Cerebellar cortex (tissue), 1 donor: ENCODE measurements at regions not wholly inside any gene's neighbourhood (a gene's known extent, or its start where the extent isn't known, plus 50 kb on each side); places are given as distances from the start of the nearest gene placed in this dataset.
"Not testable (repeated sequence)": the region's sequence is repeated elsewhere in the genome, so short reads cannot be mapped to it uniquely, and the experiment has no call there.

Experiments used
- DNase-seq: peaks from one replicate; pipeline ENCODE4 v3.0.0-alpha.2; 2015; ENCODE audit warnings: low spot score

DNA sequence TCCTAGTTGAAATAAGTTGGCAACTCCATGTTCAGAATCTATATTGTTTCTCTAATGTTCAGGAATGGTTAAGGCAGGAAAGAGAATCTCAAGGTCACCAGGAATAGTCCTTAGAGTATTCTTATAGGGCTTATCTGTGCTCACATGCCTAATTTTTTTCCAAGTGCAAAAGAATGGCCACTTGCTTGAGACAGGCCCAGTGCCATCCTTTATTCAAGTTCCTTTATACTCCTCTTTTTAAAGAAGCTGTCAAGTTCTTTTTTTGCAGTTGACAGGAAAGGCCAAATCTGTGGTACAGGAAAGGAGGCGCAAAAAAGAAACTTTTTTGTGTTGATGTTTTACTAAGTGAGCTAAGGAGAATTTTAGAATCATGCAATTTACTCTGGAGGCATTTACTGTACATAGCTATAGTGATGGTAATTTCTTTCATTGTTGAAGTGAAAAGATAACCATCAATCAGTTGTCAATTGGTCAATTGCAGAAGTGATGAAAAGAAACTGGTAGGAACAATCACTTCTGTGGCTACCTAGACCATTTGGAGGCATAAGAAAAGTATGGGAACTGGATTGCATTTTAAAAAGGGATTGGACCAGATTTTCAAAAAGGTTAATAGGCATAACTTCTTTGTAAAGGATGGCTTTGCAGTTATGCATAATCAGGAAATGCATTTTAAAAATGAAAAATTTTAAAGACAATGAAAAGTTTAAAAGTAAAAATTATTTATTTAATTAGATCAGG lies 102.5 kb upstream of the SOX2 start:
- no peak for DNase-seq

DNA sequence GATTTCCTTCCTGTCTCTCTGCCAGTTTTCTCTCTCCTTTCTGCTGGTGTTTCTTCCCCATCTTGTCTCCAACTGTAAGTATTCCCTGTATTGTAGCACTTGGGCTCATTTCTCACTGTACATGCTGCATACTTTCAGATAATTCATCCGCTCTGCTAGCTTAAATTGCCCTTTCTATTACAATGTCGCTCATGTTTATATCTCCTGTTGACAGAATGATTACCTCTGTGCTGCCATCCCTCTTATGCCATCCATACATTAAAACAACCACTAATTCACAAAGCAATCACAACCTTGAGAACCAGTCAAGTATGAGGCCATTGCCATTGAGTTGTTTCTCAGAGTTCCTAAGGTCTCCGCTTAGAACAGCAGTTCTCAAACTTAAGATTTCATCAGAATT lies 107.5 kb upstream of the SOX2 start:
- DNase-seq = no peak

DNA sequence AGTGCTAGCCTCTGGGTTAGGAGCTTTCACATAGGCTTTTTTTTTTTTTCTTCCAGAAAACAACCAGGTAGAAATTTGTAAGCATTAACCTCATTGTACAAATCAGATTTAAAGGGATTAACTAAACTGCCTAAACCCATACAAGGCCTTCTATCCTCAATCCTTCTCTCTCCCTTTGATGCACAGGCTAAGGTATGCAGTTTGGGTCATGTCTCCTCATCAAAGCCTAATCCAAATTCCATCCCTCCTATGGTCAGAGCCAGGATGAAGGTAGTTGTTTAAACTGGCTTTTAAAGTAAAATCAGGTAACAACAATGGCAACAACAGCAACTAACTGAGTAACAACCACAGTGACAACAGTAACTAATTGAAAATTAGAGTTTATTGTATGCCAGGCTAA lies 115.6 kb upstream of the SOX2 start:
- DNase-seq = no peak

DNA sequence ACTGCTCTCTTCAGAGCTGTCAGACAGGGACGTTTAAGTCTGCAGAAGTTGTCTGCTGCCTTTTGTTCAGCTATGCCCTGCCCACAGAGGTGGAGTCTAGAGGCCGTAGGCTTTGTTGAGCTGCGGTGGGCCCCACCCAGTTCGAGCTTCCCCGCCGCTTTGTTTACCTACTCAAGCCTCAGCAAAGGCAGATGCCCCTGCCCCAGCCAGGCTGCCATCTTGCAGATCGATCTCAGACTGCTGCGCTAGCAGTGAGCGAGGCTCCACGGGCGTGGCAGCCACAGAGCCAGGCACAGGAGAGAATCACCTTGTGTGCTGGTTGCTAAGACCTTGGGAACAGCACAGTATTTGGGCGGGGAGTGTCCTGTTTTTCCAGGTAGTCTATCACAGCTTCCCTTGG lies 120.8 kb upstream of the SOX2 start:
- not testable (repeated sequence) for DNase-seq

DNA sequence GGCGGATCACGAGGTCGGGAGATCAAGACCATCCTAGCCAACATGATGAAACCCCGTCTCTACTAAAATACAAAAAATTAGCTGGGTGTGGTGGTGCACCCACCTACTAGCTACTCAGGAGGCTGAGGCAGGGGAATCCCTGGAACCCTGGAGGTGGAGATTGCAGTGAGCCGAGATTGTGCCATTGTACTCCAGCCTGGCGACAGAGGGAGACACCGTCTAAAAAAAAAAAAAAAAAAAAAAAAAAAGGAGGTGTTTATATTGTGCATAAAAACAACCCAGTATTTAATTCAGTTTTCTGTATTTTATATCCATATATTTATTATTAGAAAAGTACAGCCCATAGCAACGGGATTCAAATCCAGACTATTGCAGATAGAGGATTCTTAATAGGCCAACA lies 129.1 kb upstream of the SOX2 start:
- DNase-seq = no peak

DNA sequence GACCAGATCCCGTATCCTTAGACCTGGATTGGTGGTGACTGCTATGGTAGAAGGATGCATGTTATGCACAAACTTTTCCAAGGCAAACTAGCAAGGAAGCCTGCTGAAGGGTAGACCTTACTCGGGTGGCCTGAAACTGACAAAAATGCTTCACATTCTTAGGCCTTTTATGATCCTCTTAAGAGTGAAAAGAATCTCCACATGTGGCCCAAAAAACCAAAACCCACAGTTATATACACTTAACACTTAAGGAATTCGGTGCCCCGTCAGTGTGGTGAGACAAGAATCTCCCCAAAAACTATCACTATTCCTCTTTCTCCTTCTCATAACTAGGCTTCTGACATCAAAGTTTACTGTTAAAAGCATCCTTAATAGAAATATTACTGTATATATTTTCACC lies 130.1 kb upstream of the SOX2 start:
- DNase-seq = no peak

DNA sequence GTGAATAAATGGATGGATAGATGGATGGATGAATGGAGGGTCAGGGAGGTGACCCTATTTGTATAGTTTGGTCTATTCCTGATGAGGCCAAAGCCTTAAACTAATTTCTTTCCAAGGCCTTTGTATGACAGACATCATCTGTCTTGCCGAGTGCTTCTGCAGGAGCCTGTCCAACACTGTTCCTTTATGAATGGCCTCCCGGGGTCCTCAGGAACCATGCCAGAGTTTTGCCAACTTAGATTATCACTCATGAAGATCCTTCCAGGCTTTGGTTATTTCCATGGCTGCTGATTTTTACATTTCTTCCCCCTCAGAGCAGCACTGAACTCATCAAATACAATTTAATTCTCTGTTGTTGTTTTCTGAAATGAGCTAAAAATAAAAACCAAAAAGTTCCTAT lies 133.0 kb upstream of the SOX2 start:
- DNase-seq = no peak

DNA sequence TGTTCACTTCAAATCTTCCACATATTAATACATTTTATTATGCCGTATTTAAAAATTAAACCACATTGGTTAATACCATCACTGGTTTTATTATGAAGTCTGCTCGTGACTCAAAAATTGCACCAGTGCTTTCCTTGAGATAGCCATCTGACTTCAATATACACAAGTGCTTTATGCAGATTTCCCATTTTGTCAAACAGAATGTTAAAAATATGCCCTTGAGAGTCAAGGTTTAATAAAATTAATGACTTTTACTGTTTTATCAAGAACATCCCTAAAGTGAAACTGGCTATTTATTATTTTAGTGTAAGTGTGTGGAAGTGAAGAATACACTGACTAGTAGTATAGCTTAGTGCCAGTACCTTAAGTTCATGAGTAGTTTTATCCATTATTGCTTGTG lies 139.3 kb upstream of the SOX2 start:
- DNase-seq = no peak

DNA sequence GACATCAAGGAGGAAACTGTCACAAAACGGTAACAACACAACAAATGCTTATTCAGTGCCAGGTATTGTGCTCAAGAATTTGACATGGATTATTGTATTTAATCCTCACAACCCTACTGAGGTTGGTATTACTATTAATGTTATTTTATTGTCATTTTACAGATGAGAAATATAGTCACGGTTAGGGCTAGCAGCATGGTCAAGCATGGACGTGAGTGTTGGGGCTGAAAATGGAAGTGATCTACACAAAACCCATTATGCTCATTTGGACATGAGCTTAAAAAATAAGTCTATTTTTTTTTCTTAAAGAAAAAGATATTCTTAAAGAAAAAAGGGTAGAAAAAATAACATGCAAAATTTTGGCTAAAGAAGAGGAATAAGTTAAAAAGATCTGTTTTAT lies 141.3 kb upstream of the SOX2 start:
- DNase-seq = no peak

DNA sequence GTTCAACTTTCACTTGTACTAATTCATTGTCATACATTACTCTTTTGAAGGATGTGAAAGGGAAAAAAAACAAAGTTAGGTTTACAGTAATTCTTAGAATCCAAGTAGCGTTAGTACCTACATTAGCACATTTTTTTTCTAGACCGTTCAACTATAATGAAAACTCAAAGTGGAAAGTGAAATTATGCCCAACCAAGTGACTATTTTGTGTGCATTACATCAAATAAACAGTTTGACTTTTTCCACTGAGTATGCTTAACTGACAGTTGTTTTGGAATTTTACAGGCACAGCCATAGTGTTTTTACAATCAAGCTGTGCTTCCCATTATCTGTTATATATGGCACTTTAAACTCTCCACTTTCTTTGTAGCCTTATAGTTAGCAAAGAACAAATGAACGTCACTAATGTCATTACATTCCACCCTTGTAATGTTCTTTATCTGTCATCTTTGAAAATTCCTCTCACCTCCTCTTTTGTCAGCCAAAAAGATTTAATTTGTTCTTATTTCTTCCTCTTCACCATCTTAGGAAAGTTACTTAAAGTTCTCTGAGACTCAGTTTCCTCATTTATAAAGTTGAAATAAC lies 142.3 kb upstream of the SOX2 start:
- DNase-seq = no peak

DNA sequence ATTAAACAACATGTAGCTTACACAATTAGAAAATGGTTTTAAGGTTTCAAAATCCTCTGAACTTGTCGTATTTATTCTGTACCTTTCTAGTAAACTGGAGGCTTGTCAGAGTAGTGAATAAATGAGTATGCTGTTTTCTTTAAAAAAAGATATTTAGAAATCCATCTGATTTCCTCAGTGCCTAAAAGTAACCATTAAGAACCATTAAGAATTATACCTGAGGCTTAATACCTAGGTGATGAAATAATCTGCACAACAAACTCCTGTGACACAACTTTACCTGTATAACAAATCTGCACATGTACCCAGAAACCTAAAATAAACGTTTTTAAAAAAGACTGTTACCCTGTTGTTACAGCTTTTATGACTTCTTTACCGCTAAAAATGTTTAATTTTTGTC lies 143.0 kb upstream of the SOX2 start:
- no peak for DNase-seq

DNA sequence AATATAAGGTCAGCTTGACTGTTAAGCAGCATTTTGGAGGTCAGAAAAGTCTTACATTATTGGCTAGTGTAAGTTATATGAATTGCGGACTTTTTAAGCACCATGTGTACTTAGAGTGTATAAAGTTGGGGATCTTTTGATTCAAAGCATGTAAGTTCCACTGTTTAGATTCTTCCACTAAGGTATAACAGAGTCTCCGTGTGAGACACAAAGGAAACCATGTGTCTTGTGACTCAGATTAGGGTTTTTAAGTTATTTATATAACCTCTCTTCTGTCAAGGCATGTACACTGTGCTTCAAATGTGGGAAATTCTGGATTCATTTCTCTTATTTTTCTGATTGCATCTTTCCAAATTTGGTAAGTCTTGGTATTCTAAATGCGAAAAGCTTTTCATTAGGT lies 143.5 kb upstream of the SOX2 start:
- DNase-seq = no peak

DNA sequence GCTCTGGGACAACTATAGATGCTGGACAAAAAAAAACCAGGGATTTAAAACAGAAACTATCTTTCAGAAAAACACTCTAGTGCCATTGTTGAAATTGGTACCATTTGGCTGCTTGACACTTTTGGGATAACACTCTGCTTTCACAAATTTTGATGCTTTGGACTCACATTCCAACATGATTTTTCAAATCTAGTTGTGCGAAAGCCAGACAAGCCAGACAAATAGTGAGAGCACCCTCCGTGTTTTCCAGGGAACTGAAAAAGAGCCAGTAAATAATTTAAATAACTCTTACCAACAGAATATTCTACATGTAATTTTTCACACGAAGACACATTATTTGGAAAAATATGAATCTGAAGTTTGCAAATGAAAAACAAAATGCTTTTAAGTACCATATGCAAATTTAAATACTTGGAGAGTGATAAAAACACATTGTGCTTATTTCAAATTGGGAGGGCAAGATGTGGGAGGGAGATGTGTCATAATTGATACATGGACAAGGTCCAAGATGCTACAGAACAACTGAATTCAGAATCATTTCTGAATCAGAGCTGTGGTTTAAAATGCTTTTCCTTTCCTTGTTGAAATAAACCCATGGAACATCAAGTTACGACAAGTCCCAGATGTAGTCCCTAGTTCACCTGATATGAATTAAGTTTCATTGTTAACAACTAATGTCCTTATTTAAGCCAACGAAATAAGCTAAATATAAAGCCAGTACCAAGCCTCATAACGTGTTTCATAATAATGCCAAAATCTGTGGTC lies 144.2 kb upstream of the SOX2 start:
- no peak for DNase-seq

DNA sequence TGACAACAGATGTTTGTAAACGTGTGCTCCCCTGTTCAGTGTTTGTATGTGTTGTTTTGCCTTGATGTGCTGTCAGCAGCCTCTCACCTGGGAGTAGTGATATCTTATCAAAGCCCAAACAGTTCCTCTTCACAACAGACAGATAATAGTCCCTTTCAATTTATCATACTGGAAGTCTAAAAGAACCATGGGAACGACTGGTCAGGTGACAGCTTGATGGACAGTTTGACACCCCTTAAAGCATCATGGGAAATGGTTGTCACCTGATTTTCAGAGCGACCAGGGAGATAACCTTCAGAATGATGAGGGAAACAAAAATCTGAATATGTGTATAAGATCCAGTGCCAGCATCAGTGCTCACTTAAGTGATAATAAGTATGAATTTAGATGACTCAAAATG lies 146.3 kb upstream of the SOX2 start:
- no peak for DNase-seq

DNA sequence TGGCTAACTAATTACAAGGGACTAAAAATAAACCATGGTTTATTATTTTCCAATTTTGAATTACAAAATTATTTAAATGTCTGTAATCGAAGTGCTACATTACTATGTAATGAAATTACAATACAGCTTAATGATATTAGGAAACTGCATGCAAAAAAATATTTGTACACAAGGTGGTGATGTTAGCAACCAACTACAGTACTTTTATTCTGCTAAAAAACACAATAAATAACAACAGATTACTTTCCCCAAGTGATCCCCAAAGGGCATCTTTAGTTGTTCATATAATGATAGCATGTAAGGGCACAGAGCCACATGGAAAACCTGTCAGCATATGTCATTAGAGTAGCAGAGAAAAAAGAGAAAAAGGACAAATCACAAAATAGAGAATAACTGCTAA lies 147.5 kb upstream of the SOX2 start:
- no peak for DNase-seq

DNA sequence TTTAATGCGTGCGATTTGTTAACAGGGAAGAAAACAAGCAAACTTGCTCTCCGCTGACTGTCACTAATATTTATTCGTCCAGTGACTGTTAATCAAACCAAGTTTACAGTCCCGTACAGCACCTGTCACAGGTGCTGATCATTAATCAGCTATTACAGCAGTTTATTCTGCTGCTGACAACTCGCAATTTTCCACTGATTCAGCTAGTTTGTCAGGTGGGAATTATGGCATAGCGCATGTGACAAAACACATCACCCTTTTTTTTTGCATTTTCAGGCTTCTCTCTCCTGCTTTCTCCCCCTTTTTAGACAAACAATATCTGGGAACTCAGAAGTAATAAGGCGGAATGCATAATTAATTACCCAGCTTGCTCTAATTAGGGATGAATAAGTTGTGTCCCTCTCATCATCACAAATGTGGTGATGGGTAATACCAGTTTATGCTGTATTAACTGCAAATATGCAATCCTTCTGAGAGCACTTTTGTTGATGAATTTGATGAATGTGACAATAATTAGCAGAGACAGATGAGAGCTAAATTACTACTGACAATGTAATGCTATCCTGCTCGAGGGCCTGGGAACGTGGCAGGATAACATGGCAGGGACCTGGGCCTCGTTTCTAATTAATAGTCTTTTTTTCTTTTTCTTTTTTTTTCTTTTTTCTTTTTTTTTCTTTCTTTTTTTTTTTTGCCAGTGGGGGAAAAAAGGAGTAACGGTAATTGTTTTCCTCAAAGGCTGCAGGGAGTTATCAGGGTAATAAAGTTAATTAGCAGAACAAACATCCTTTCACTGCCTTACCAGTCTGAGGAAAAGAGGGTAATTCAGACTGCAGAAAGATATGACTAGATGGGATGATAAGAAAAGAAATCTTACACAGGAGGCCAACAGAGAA lies 150.3 kb upstream of the SOX2 start:
- no peak for DNase-seq

DNA sequence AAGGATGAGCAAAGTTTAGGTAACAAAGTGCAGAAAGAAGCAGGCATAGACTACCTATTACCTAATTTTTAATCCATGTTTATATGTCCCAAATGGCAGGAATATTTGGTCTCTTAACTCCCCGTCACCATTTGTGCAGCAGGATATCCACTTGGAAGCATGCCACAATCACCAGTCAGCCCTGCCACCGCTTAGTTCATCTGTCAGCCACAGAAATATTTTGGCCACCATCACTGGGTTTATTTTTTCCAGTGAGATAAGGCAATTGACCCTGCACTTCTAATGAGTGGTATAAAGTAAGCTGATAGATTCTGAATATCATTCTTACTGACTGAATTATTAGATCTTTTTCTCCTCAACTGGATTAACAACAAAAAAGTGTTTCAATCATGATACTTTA lies 152.9 kb upstream of the SOX2 start:
- no peak for DNase-seq

DNA sequence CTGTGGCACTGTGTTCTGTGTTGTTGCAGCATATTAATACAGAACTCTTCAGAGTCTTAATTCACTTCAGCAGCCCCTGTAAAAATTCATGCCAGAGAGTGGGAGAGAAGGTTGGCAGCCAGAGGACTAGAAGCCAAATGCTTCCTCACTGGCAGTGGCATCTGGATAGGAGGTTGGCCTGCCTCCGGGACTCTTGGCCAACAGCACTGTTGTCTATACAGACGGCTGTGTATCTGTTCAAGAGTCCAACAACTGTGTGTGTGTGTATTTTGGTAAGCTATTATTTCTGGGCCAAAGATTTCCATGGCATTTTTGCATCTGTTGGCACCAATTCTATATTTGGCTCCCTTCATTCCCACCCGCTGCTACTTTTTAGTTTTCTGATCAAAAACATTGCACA lies 156.0 kb upstream of the SOX2 start:
- peak; percentile 5 for DNase-seq

DNA sequence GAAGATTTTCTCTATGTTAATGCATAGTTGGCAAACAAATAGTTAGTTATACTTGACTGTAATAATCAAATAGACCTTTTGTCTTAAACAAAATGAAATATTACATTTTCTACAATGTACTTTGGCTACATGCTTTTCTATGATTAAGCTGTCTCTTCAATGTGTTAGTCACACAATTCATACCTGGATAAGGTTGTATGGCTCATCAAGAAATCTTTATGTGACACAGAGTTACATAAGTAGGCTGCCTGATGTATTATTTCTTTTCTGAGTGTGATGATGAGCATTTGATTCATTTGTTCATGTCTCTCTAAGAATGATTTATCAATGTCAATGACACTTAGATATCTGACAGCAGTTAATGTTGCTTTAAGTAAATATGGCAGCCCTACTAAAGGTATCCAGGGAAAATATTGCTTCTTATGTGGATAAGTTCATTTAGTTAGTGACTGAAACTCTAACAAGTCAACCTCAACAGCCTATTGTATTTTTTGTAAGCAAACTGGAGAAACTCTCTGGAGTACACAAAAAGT lies 157.4 kb upstream of the SOX2 start:
- DNase-seq = no peak

DNA sequence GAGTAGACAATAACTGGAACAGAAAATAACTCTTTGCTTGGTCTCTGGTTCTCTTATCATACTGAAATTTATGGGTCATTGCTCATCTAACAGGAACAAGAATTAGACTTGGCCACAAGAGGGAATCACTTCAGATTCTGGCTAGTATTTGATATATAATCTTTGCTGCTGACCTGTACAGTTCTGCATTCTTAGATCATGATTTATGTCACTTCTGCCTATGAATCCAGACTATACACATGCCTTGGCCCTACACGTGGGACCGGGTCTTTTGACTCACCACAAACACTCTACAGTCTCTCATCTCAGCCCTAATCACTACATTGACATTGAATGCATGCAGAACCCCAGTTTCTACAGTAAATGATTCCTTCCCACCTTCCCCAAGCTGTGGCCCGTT lies 162.5 kb upstream of the SOX2 start:
- DNase-seq = no peak

DNA sequence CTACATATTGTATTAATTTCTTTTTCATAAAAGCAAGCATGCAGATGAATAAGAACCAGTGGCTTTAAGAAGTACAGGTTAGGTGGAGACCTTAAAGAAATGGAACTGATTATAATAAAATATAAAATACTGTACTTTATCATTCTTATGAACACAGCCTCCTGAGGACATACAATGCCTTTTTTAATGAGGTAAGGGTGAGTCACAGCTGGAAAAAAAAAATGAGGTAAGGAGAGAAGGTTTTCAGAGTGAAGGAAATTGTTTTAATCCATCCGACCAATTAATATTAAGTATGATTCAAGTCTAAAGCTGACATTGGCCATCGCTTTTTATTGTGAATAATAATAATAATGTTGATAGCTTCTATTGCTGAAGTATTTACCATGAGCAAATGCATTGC lies 170.3 kb upstream of the SOX2 start:
- no peak for DNase-seq

DNA sequence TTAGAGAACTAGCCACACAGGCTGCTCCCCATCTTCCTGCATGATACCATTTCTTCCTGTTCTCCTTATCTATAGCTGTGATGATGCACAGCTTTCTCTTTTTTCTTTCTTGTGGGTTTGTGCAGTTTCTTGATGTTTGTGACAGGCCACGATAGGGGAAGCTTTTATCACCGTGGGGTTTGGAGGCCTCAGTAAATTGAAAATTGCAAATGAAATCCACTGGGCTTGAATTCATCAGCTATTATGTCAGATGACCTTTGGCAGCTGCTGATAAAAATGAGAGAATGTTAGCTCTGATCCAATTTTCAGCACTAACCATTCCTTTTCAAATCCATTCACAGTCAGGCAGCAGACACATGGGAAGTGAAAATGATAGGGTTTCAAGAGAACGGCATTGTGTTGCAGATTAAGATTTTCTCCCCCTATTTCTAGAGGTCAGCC lies 176.9 kb upstream of the SOX2 start:
- DNase-seq = no peak
